OCI-LY1 (cell line): ENCODE measurements at regions not wholly inside any gene's neighbourhood (a gene's known extent, or its start where the extent isn't known, plus 50 kb on each side); places are given as distances from the start of the nearest gene placed in this dataset.
"Not testable (repeated sequence)": the region's sequence is repeated elsewhere in the genome, so short reads cannot be mapped to it uniquely, and the experiment has no call there.

ENCODE experiments used
- H2AFZ ChIP-seq: fragments of 200-600 bp; sonication (generic), shearing (Covaris generic); 2 replicates; pipeline ENCODE4 v1.6.0; 2014; ENCODE audit warnings: antibody characterized with exemption, mild to moderate bottlenecking, low read length
- H3F3A ChIP-seq: fragments of 200-600 bp; sonication (generic), shearing (Covaris generic); 2 replicates; pipeline ENCODE4 v1.6.0; 2014; ENCODE audit warnings: mild to moderate bottlenecking, antibody characterized with exemption, low read length, moderate library complexity; ENCODE audit not compliant: insufficient read depth
- H3K27ac ChIP-seq: fragments of 200-600 bp; sonication (generic); 2 replicates; pipeline ENCODE4 v1.5.1; 2014; ENCODE audit warnings: low read length, mixed run types, mild to moderate bottlenecking, low read depth; ENCODE audit not compliant: poor library complexity, severe bottlenecking
- H3K27me3 ChIP-seq: fragments of 200-600 bp; sonication (generic); 2 replicates; pipeline ENCODE4 v1.6.0; 2014; ENCODE audit warnings: antibody characterized with exemption, mild to moderate bottlenecking, low read length, moderate library complexity; ENCODE audit not compliant: insufficient read depth
- H3K36me3 ChIP-seq: fragments of 200-600 bp; sonication (generic); 2 replicates; pipeline ENCODE4 v1.6.1; 2014; ENCODE audit warnings: mild to moderate bottlenecking, antibody characterized with exemption, low read length, moderate library complexity, mixed read lengths; ENCODE audit not compliant: insufficient read depth
- H3K4me1 ChIP-seq: fragments of 200-600 bp; sonication (generic); 2 replicates; pipeline ENCODE4 v1.5.1; 2014; ENCODE audit warnings: mild to moderate bottlenecking, low read length, moderate library complexity; ENCODE audit not compliant: insufficient read depth, severe bottlenecking
- H3K4me2 ChIP-seq: fragments of 200-600 bp; sonication (generic), shearing (Covaris generic); 2 replicates; pipeline ENCODE4 v1.6.1; 2014; ENCODE audit warnings: low read length
- H3K4me3 ChIP-seq: fragments of 200-600 bp; sonication (generic); 2 replicates; pipeline ENCODE4 v1.5.1; 2014; ENCODE audit warnings: low read length, low read depth, mild to moderate bottlenecking, mixed read lengths; ENCODE audit not compliant: poor library complexity, severe bottlenecking
- H3K79me2 ChIP-seq: fragments of 200-600 bp; shearing (Covaris generic); 2 replicates; pipeline ENCODE4 v1.6.1; 2016; ENCODE audit warnings: mixed run types, low read length, mixed read lengths; ENCODE audit not compliant: insufficient read depth
- H3K9ac ChIP-seq: fragments of 200-600 bp; sonication (generic), shearing (Covaris generic); 2 replicates; pipeline ENCODE4 v1.6.1; 2014; ENCODE audit warnings: mild to moderate bottlenecking, low read length, mixed read lengths
- H3K9me2 ChIP-seq: fragments of 200-600 bp; sonication (generic), shearing (Covaris generic); 2 replicates; pipeline ENCODE4 v1.6.1; 2014; ENCODE audit warnings: low read depth, mild to moderate bottlenecking, low read length, mixed read lengths
- H3K9me3 ChIP-seq: fragments of 200-600 bp; shearing (Covaris generic); 2 replicates; pipeline ENCODE4 v1.6.1; 2014; ENCODE audit warnings: low read length, mixed read lengths
- H4K20me1 ChIP-seq: fragments of 200-600 bp; sonication (generic), shearing (Covaris generic); 2 replicates; pipeline ENCODE4 v1.6.0; 2016; ENCODE audit warnings: mild to moderate bottlenecking, low read length; ENCODE audit not compliant: insufficient read depth

GRCh38 chr3:195656091-195656490 is 64.7 kb upstream of the MUC20 start:
- not testable (repeated sequence) for H3K4me2 ChIP-seq, H3K79me2 ChIP-seq, H3K36me3 ChIP-seq, H3K9me3 ChIP-seq, H3F3A ChIP-seq, H2AFZ ChIP-seq, H3K27me3 ChIP-seq, H3K9me2 ChIP-seq, H3K27ac ChIP-seq, H4K20me1 ChIP-seq, H3K4me3 ChIP-seq, H3K9ac ChIP-seq, H3K4me1 ChIP-seq

- H4K20me1 ChIP-seq, H3F3A ChIP-seq, H3K4me3 ChIP-seq, H3K4me2 ChIP-seq, H3K9me2 ChIP-seq, H3K4me1 ChIP-seq, H3K36me3 ChIP-seq, H3K9ac ChIP-seq, H3K27ac ChIP-seq, H3K9me3 ChIP-seq, H3K27me3 ChIP-seq, H2AFZ ChIP-seq, H3K79me2 ChIP-seq: not testable (repeated sequence)
Measured at GRCh38 chr3:195654746-195655145, 66.0 kb upstream of the MUC20 start.

DNA sequence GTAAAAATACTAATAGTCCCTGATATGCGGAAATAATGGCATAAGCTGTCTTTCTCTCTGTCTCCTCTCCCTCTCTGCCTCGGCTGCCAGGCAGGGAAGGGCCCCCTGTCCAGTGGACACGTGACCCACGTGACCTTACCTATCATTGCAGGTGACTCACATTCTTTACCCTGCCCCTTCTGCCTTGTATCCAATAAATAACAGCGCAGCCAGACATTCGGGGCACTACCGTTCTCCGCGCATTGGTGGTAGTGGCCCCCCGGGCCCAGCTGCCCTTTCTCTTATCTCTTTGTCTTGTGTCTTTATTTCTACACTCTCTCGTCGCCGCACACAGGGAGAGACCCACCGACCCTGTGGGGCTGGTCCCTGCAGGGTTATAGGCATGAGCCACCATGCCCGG is 66.6 kb upstream of the MUC20 start:
- not testable (repeated sequence) for H3K9ac ChIP-seq, H4K20me1 ChIP-seq, H2AFZ ChIP-seq, H3K27ac ChIP-seq, H3K79me2 ChIP-seq, H3K9me2 ChIP-seq, H3K4me3 ChIP-seq, H3K36me3 ChIP-seq, H3K4me2 ChIP-seq, H3K4me1 ChIP-seq, H3K27me3 ChIP-seq, H3K9me3 ChIP-seq, H3F3A ChIP-seq

- H3K79me2 ChIP-seq, H4K20me1 ChIP-seq, H3K36me3 ChIP-seq, H3K4me2 ChIP-seq, H3K9me2 ChIP-seq, H3K9ac ChIP-seq, H2AFZ ChIP-seq, H3F3A ChIP-seq, H3K9me3 ChIP-seq, H3K27ac ChIP-seq, H3K4me1 ChIP-seq, H3K27me3 ChIP-seq, H3K4me3 ChIP-seq: not testable (repeated sequence)
Measured at GRCh38 chr3:195653641-195654040, 67.1 kb upstream of the MUC20 start.

- not testable (repeated sequence) for H4K20me1 ChIP-seq, H3K27ac ChIP-seq, H3K9me2 ChIP-seq, H3K36me3 ChIP-seq, H3K9me3 ChIP-seq, H3F3A ChIP-seq, H3K4me2 ChIP-seq, H3K79me2 ChIP-seq, H3K27me3 ChIP-seq, H3K4me1 ChIP-seq, H3K9ac ChIP-seq, H3K4me3 ChIP-seq, H2AFZ ChIP-seq
Measured at GRCh38 chr3:195647912-195648702, 64.4 kb upstream of the APOD start.

- not testable (repeated sequence) for H3K9me2 ChIP-seq, H3K79me2 ChIP-seq, H3K36me3 ChIP-seq, H3K4me2 ChIP-seq, H3K9ac ChIP-seq, H3K27ac ChIP-seq, H4K20me1 ChIP-seq, H3K27me3 ChIP-seq, H3K9me3 ChIP-seq, H3K4me3 ChIP-seq, H3K4me1 ChIP-seq, H3F3A ChIP-seq, H2AFZ ChIP-seq
Measured at GRCh38 chr3:195645872-195646271, 62.1 kb upstream of the APOD start.

GRCh38 chr3:195643245-195643644 is 59.5 kb upstream of the APOD start:
- H4K20me1 ChIP-seq, H3K27ac ChIP-seq, H3K4me2 ChIP-seq, H3K4me1 ChIP-seq, H2AFZ ChIP-seq, H3F3A ChIP-seq, H3K79me2 ChIP-seq, H3K9me3 ChIP-seq, H3K36me3 ChIP-seq, H3K27me3 ChIP-seq, H3K9ac ChIP-seq, H3K9me2 ChIP-seq, H3K4me3 ChIP-seq: not testable (repeated sequence)

DNA sequence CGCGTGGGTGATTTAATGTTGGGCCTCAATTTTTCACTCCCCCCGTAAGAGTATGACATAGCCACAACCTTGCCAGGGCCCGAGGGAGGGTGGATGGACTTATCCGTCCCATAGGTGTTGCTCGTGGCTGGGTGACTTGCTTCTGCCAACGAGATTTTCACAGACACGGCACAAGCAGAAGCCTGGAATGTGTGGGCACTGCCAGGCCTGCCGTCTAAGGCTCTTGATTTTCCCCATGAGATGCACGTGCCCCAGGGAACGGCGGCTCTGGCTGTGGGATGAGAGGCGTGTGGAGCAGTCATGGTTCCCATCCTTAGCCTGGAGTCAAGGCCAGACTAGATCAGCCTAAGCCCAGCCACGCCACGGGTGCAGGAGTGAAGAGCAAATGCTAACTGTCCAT is 58.6 kb upstream of the APOD start:
- H3K9ac ChIP-seq, H3K36me3 ChIP-seq, H3K27ac ChIP-seq, H3K4me3 ChIP-seq, H4K20me1 ChIP-seq, H3K4me1 ChIP-seq, H2AFZ ChIP-seq, H3K27me3 ChIP-seq, H3K79me2 ChIP-seq, H3K9me2 ChIP-seq, H3K4me2 ChIP-seq, H3K9me3 ChIP-seq, H3F3A ChIP-seq: not testable (repeated sequence)
